IMR-90 (cell line): ENCODE measurements at regions not wholly inside any gene's neighbourhood (a gene's known extent, or its start where the extent isn't known, plus 50 kb on each side); places are given as distances from the start of the nearest gene placed in this dataset.

ENCODE experiments used
- ATAC-seq: fragments of 200-7000 bp; cut with Tn5 transposase; 2 replicates; pipeline ENCODE4 v1.9.1; 2020; ENCODE audit warnings: low read depth, mild to moderate bottlenecking, moderate library complexity
- BruUV-seq: library from RNA; stranded (reverse); fragments of 400-500 nt; replicated peaks from 2 replicates; lab custom pipeline; 2021; lab: Mats Ljungman, UMichigan
- CTCF ChIA-PET: fragments of 300-600 bp; formaldehyde crosslinking; extraction: SDS; loops from one replicate; lab custom pipeline; 2021; ENCODE audit warnings: antibody characterized with exemption; lab: Yijun Ruan, JAX
- POLR2A ChIA-PET: fragments of 300-600 bp; sonication (Branson Sonifier 250); formaldehyde crosslinking; loops from one replicate; lab custom pipeline; 2022; ENCODE audit warnings: antibody characterized with exemption; ENCODE audit not compliant: unreplicated experiment; lab: Charles Lee
- DNase-seq: peaks from one replicate; pipeline ENCODE4 v3.0.0; 2013
- H2AFZ ChIP-seq: replicated peaks from 2 replicates; pipeline ENCODE3; 2013; ENCODE audit warnings: low read length, mild to moderate bottlenecking; ENCODE audit not compliant: poor library complexity
- H2AK5ac ChIP-seq: 2 replicates; pipeline ENCODE4 v1.6.1; 2013; ENCODE audit warnings: low read depth, low read length, inconsistent platforms
- H2AK9ac ChIP-seq: replicated peaks from 2 replicates; pipeline ENCODE3; 2013; ENCODE audit warnings: mild to moderate bottlenecking, low read depth, low read length, moderate library complexity; ENCODE audit not compliant: poor library complexity
- H2BK120ac ChIP-seq: 2 replicates; pipeline ENCODE4 v1.6.1; 2013; ENCODE audit warnings: low read depth, low read length, inconsistent platforms
- H2BK15ac ChIP-seq: 3 replicates; pipeline ENCODE4 v1.6.1; 2013; ENCODE audit warnings: low read depth, low read length, inconsistent platforms
- H2BK20ac ChIP-seq: 2 replicates; pipeline ENCODE4 v1.6.1; 2013; ENCODE audit warnings: low read depth, mild to moderate bottlenecking, inconsistent platforms, low read length, moderate library complexity
- H2BK5ac ChIP-seq: 2 replicates; pipeline ENCODE4 v1.6.1; 2013; ENCODE audit warnings: mild to moderate bottlenecking, low read depth, low read length, inconsistent platforms; ENCODE audit not compliant: poor library complexity, severe bottlenecking
- H3K14ac ChIP-seq: replicated peaks from 2 replicates; pipeline ENCODE4 v1.6.1; 2013; ENCODE audit warnings: low read depth, low read length, inconsistent platforms
- H3K18ac ChIP-seq: 2 replicates; pipeline ENCODE4 v1.6.1; 2013; ENCODE audit warnings: low read depth, low read length, control low read depth
- H3K23ac ChIP-seq: 2 replicates; pipeline ENCODE4 v1.6.1; 2013; ENCODE audit warnings: low read depth, low read length, inconsistent platforms
- H3K27ac ChIP-seq: 2 replicates; pipeline ENCODE4 v1.5.1; 2013; ENCODE audit warnings: mild to moderate bottlenecking, control low read depth, low read length; ENCODE audit not compliant: insufficient read depth
- H3K27me3 ChIP-seq: 2 replicates; pipeline ENCODE4 v1.6.1; 2013; ENCODE audit warnings: low read length; ENCODE audit not compliant: control insufficient read depth, insufficient read depth
- H3K36me3 ChIP-seq: 2 replicates; pipeline ENCODE4 v1.6.1; 2013; ENCODE audit warnings: low read length, mixed read lengths; ENCODE audit not compliant: control insufficient read depth, insufficient read depth
- H3K4ac ChIP-seq: 2 replicates; pipeline ENCODE4 v1.6.1; 2013; ENCODE audit warnings: low read depth, low read length, inconsistent platforms
- H3K4me1 ChIP-seq: 2 replicates; pipeline ENCODE4 v1.6.1; 2013; ENCODE audit warnings: low read length, mixed read lengths; ENCODE audit not compliant: control insufficient read depth, insufficient read depth
- H3K4me2 ChIP-seq: 2 replicates; pipeline ENCODE4 v1.6.1; 2013; ENCODE audit warnings: low read depth, mild to moderate bottlenecking, control low read depth, low read length, moderate library complexity
- H3K4me3 ChIP-seq: 2 replicates; pipeline ENCODE4 v1.5.1; 2013; ENCODE audit warnings: low read depth, mild to moderate bottlenecking, control low read depth, low read length, moderate library complexity; ENCODE audit not compliant: insufficient read depth
- H3K56ac ChIP-seq: 2 replicates; pipeline ENCODE4 v1.6.1; 2013; ENCODE audit warnings: low read length, inconsistent platforms; ENCODE audit not compliant: insufficient read depth; ENCODE audit errors: extremely low read depth
- H3K79me1 ChIP-seq, 2 experiments: 2 replicates each; pipeline ENCODE4 v1.6.1; 2013; ENCODE audit warnings: low read length in 2 of 2, inconsistent platforms in 1 of 2, low read depth in 1 of 2
- H3K9ac ChIP-seq: 2 replicates; pipeline ENCODE4 v1.6.1; 2013; ENCODE audit warnings: low read depth, low read length, control low read depth
- H3K9me1 ChIP-seq: 2 replicates; pipeline ENCODE4 v1.6.1; 2013; ENCODE audit warnings: low read length, inconsistent platforms; ENCODE audit not compliant: insufficient read depth
- H3K9me3 ChIP-seq: 2 replicates; pipeline ENCODE4 v1.6.1; 2013; ENCODE audit warnings: low read length; ENCODE audit not compliant: control insufficient read depth, insufficient read depth
- H4K20me1 ChIP-seq: 2 replicates; pipeline ENCODE4 v1.6.1; 2013; ENCODE audit warnings: low read length, inconsistent platforms; ENCODE audit not compliant: insufficient read depth
- H4K5ac ChIP-seq: 2 replicates; pipeline ENCODE4 v1.6.1; 2013; ENCODE audit warnings: mild to moderate bottlenecking, low read depth, low read length, control low read depth
- H4K8ac ChIP-seq, 2 experiments: 2 replicates each; pipeline ENCODE4 v1.6.1; 2013; ENCODE audit warnings: low read depth in 2 of 2, low read length in 2 of 2, control low read depth in 1 of 2, inconsistent platforms in 1 of 2
- H4K91ac ChIP-seq: 2 replicates; pipeline ENCODE4 v1.6.1; 2013; ENCODE audit warnings: low read depth, low read length, inconsistent platforms; ENCODE audit not compliant: insufficient read depth
- CEBPB ChIP-seq: IDR thresholded peaks from 2 replicates; pipeline ENCODE4 v1.6.1; 2012; ENCODE audit warnings: low read depth, low read length, improper control_type of control experiment
- CTCF ChIP-seq: conservative IDR thresholded peaks from 2 replicates; pipeline ENCODE4 v1.5.1; 2012; ENCODE audit warnings: mild to moderate bottlenecking, low read depth, low read length, improper control_type of control experiment
- FOS ChIP-seq: fragments of 150-350 bp; IDR thresholded peaks from 2 replicates; pipeline ENCODE4 v1.6.1; 2016; ENCODE audit warnings: low read depth, low read length
- MAFK ChIP-seq: IDR thresholded peaks from 2 replicates; pipeline ENCODE4 v1.6.1; 2012; ENCODE audit warnings: low read depth, low read length, improper control_type of control experiment
- MXI1 ChIP-seq: IDR thresholded peaks from 2 replicates; pipeline ENCODE4 v1.6.1; 2012; ENCODE audit warnings: low read depth, mild to moderate bottlenecking, low read length, moderate library complexity, borderline replicate concordance
- POLR2A ChIP-seq: IDR thresholded peaks from 2 replicates; pipeline ENCODE4 v1.6.1; 2012; ENCODE audit warnings: mild to moderate bottlenecking, low read depth, low read length
- RAD21 ChIP-seq: IDR thresholded peaks from 2 replicates; pipeline ENCODE4 v1.6.1; 2012; ENCODE audit warnings: low read length, improper control_type of control experiment
- RCOR1 ChIP-seq: IDR thresholded peaks from 2 replicates; pipeline ENCODE4 v1.6.1; 2012; ENCODE audit warnings: mild to moderate bottlenecking, low read length, improper control_type of control experiment; ENCODE audit not compliant: insufficient replicate concordance
- RFX5 ChIP-seq: IDR thresholded peaks from 2 replicates; pipeline ENCODE4 v1.8.0; 2012; ENCODE audit warnings: low read depth, mild to moderate bottlenecking, low read length, moderate library complexity
- SMC3 ChIP-seq: fragments of 150-350 bp; IDR thresholded peaks from 2 replicates; pipeline ENCODE4 v1.6.1; 2016; ENCODE audit warnings: low read depth, mild to moderate bottlenecking, antibody characterized with exemption, low read length, moderate library complexity
- USF2 ChIP-seq: fragments of 150-350 bp; IDR thresholded peaks from 2 replicates; pipeline ENCODE4 v1.6.1; 2017; ENCODE audit warnings: mild to moderate bottlenecking, antibody characterized with exemption, low read length, low read depth
- WGBS, 2 experiments: methylation state at CpG; one replicate each; pipeline versions ENCODE4 v1.1.5 to v1.1.7; 2013; ENCODE audit warnings: missing lambda C conversion rate in 2 of 2; ENCODE audit not compliant: insufficient read length in 1 of 2; ENCODE audit errors: extremely low coverage in 2 of 2; 5-methylcytosine and 5-hydroxymethylcytosine counted together
- dilution Hi-C: fragments of 300-500 bp; cut with HindIII; formaldehyde crosslinking; loops from one replicate; pipeline ENCODE4 v1.14.3; 2018; ENCODE audit warnings: low sequenced_read_pairs; ENCODE audit not compliant: unreplicated experiment
- in situ Hi-C: fragments of 300-500 bp; cut with MboI; formaldehyde crosslinking; loops from 3 replicates; pipeline ENCODE4 v1.14.3; 2019; ENCODE audit warnings: low sequenced_read_pairs, inconsistent platforms, mixed read lengths
- intact Hi-C: fragments of 100-400 bp; cut with micrococcal nuclease; formaldehyde crosslinking; loops from 2 replicates; pipeline ENCODE4 v1.10.0; 2022

- in situ Hi-C loops: no loop called here
- dilution Hi-C loops: no loop called here
- Histone ChIP-seq H2AK9ac (no peak overlapping the region), H3K56ac (no peak overlapping the region), H3K18ac (no peak overlapping the region), H2BK120ac (no peak overlapping the region), H2AK5ac (no peak overlapping the region), H4K5ac (no peak overlapping the region), H2AFZ (no peak overlapping the region), H3K9me3 (peaks cover 9% of the 10 kb centered on the region), H4K91ac (no peak overlapping the region), H3K23ac (no peak overlapping the region), H3K4me3 (no peak overlapping the region), H3K4ac (no peak overlapping the region), H3K14ac (no peak overlapping the region), H2BK5ac (no peak overlapping the region), H2BK15ac (no peak overlapping the region), H3K79me1 (no peaks in the 10 kb centered on the region), H3K9ac (no peak overlapping the region), H4K8ac (no peak overlapping the region), H4K20me1 (no peaks in the 10 kb centered on the region), H3K9me1 (no peaks in the 10 kb centered on the region), H2BK20ac (no peak overlapping the region), H3K27me3 (no peaks in the 10 kb centered on the region; the same call in 1 of the 2 replicates), H3K27ac (no peak overlapping the region), H3K4me1 (no peaks in the 10 kb centered on the region), H3K4me2 (no peak overlapping the region), H3K36me3 (no peaks in the 10 kb centered on the region)
- ChIA-PET CTCF (interaction anchor here (1.5 kb wide), 1 partner anchor 310 kb away, joined by 3 read pairs; no protein-coding TSS in a partner anchor), POLR2A (no interaction called here)
- intact Hi-C loops: no loop called here
- no peak for TF ChIP-seq MAFK
- TF ChIP-seq RAD21: no peak
- no peak for TF ChIP-seq FOS
- no peak for TF ChIP-seq RCOR1
- no peak for TF ChIP-seq CTCF
- TF ChIP-seq CEBPB: no peak
- no peak for TF ChIP-seq SMC3
- TF ChIP-seq USF2: no peak
- no peak for TF ChIP-seq RFX5
- TF ChIP-seq POLR2A: no peak
- no peak for TF ChIP-seq MXI1
- no CpG with 5 or more reads among the region's 3 CpGs for WGBS, 2 experiments
- no TSS peak for BruUV-seq
- DNase-seq: no peak
- ATAC-seq: no peak
Measured at GRCh38 chr11:130744794-130745193, 171.5 kb downstream of the SNX19 start.
